Activated CD4-positive, alpha-beta memory T cell treated with anti-CD3 and anti-CD28 coated beads for 36 hours (primary cell): ENCODE measurements at regions not wholly inside any gene's neighbourhood (a gene's known extent, or its start where the extent isn't known, plus 50 kb on each side); places are given as distances from the start of the nearest gene placed in this dataset.

Source experiments
- CTCF ChIA-PET: fragments of 350-600 bp; sonication (Branson Sonifier 250); formaldehyde crosslinking; loops from one replicate; lab custom pipeline; 2021; ENCODE audit warnings: antibody characterized with exemption, inconsistent platforms; lab: Charles Lee
- POLR2A ChIA-PET: fragments of 350-600 bp; sonication (Branson Sonifier 250); formaldehyde crosslinking; loops from one replicate; lab custom pipeline; 2021; ENCODE audit warnings: antibody characterized with exemption; lab: Charles Lee
- DNase-seq: peaks from one replicate; pipeline ENCODE4 v3.0.0-alpha.2; 2020
- H3K27ac Mint-ChIP-seq: one replicate; pipeline ENCODE4 v1.8.0; 2021; ENCODE audit warnings: mixed read lengths
- H3K27me3 Mint-ChIP-seq: one replicate; pipeline ENCODE4 v1.8.0; 2021; ENCODE audit warnings: mixed read lengths
- H3K36me3 Mint-ChIP-seq: one replicate; pipeline ENCODE4 v1.8.0; 2021; ENCODE audit warnings: mixed read lengths
- H3K4me1 Mint-ChIP-seq: one replicate; pipeline ENCODE4 v1.8.0; 2021; ENCODE audit warnings: low read depth, mixed read lengths
- H3K4me3 Mint-ChIP-seq: one replicate; pipeline ENCODE4 v1.8.0; 2021; ENCODE audit warnings: mild to moderate bottlenecking, mixed read lengths
- H3K9me3 Mint-ChIP-seq: one replicate; pipeline ENCODE4 v1.8.0; 2021; ENCODE audit warnings: mixed read lengths
- intact Hi-C: fragments of 100-400 bp; cut with micrococcal nuclease; formaldehyde crosslinking; loops from one replicate; pipeline ENCODE4 v1.15.1; 2023

GRCh38 chr20:57783956-57784837 is 74.4 kb upstream of the PMEPA1 start:
- ChIA-PET CTCF (no interaction called here), POLR2A (no interaction called here)
- H3K9me3 Mint-ChIP-seq, result no peaks in the 10 kb centered on the region
- no peak overlapping the region for H3K27ac Mint-ChIP-seq
- H3K27me3 Mint-ChIP-seq, result peaks cover 5% of the 10 kb centered on the region
- no peak overlapping the region for H3K4me3 Mint-ChIP-seq
- no peaks in the 10 kb centered on the region for H3K4me1 Mint-ChIP-seq
- no peak for DNase-seq
- intact Hi-C loops, result no loop called here
- no peaks in the 10 kb centered on the region for H3K36me3 Mint-ChIP-seq

GRCh38 chr20:57783196-57783595 is 73.4 kb upstream of the PMEPA1 start:
- Mint-ChIP-seq H3K27ac (no peak overlapping the region), H3K4me3 (no peak overlapping the region), H3K9me3 (no peaks in the 10 kb centered on the region), H3K27me3 (peaks cover 5% of the 10 kb centered on the region), H3K36me3 (no peaks in the 10 kb centered on the region), H3K4me1 (no peaks in the 10 kb centered on the region)
- intact Hi-C loops, result no loop called here
- POLR2A ChIA-PET, result no interaction called here
- DNase-seq, result no peak
- CTCF ChIA-PET, result no interaction called here

- H3K27me3 Mint-ChIP-seq, result peaks cover 5% of the 10 kb centered on the region
- no peak overlapping the region for H3K27ac Mint-ChIP-seq
- no peak overlapping the region for H3K4me3 Mint-ChIP-seq
- DNase-seq, result no peak
- H3K36me3 Mint-ChIP-seq, result no peaks in the 10 kb centered on the region
- CTCF ChIA-PET, result no interaction called here
- no peaks in the 10 kb centered on the region for H3K4me1 Mint-ChIP-seq
- no peaks in the 10 kb centered on the region for H3K9me3 Mint-ChIP-seq
- POLR2A ChIA-PET, result no interaction called here
- intact Hi-C loops, result no loop called here
Measured at GRCh38 chr20:57782631-57783041, 72.8 kb upstream of the PMEPA1 start.

- ChIA-PET CTCF (interaction anchor here (0.7 kb wide), 1 partner anchor 128 kb away, joined by 3 read pairs; no protein-coding TSS in a partner anchor), POLR2A (no interaction called here)
- intact Hi-C loops, result no loop called here
- H3K27ac Mint-ChIP-seq, result no peak overlapping the region
- H3K36me3 Mint-ChIP-seq, result no peaks in the 10 kb centered on the region
- H3K27me3 Mint-ChIP-seq, result peaks cover 5% of the 10 kb centered on the region
- no peaks in the 10 kb centered on the region for H3K9me3 Mint-ChIP-seq
- H3K4me3 Mint-ChIP-seq, result no peak overlapping the region
- DNase-seq, result no peak
- H3K4me1 Mint-ChIP-seq, result no peaks in the 10 kb centered on the region
Measured at GRCh38 chr20:57781901-57782300, 72.1 kb upstream of the PMEPA1 start.

GRCh38 chr20:57780906-57781305 is 71.1 kb upstream of the PMEPA1 start:
- CTCF ChIA-PET, result no interaction called here
- no peak overlapping the region for H3K27ac Mint-ChIP-seq
- H3K36me3 Mint-ChIP-seq, result no peaks in the 10 kb centered on the region

GRCh38 chr20:57780398-57780797 is 70.6 kb upstream of the PMEPA1 start:
- Mint-ChIP-seq H3K27ac (no peak overlapping the region), H3K9me3 (no peaks in the 10 kb centered on the region), H3K4me1 (no peaks in the 10 kb centered on the region), H3K27me3 (peaks cover 5% of the 10 kb centered on the region), H3K4me3 (no peak overlapping the region), H3K36me3 (no peaks in the 10 kb centered on the region)
- POLR2A ChIA-PET, result no interaction called here
- intact Hi-C loops, result no loop called here
- CTCF ChIA-PET, result no interaction called here
- no peak for DNase-seq

More at GRCh38 chr20:57780906-57781305, 71.1 kb upstream of the PMEPA1 start:
- no peaks in the 10 kb centered on the region for H3K9me3 Mint-ChIP-seq
- H3K4me1 Mint-ChIP-seq, result no peaks in the 10 kb centered on the region
- intact Hi-C loops, result no loop called here
- H3K27me3 Mint-ChIP-seq, result peaks cover 5% of the 10 kb centered on the region
- no peak for DNase-seq
- POLR2A ChIA-PET, result no interaction called here
- no peak overlapping the region for H3K4me3 Mint-ChIP-seq

GRCh38 chr20:57779401-57780003 is 69.7 kb upstream of the PMEPA1 start:
- Mint-ChIP-seq H3K27me3 (peaks cover 5% of the 10 kb centered on the region), H3K36me3 (no peaks in the 10 kb centered on the region), H3K4me1 (no peaks in the 10 kb centered on the region), H3K9me3 (no peaks in the 10 kb centered on the region), H3K27ac (no peak overlapping the region), H3K4me3 (no peak overlapping the region)
- DNase-seq, result no peak
- ChIA-PET POLR2A (no interaction called here), CTCF (no interaction called here)
- intact Hi-C loops, result no loop called here

GRCh38 chr20:57777911-57778310 is 68.1 kb upstream of the PMEPA1 start:
- DNase-seq, result no peak
- Mint-ChIP-seq H3K27me3 (peaks cover 5% of the 10 kb centered on the region), H3K4me3 (no peak overlapping the region), H3K4me1 (no peaks in the 10 kb centered on the region), H3K36me3 (no peaks in the 10 kb centered on the region), H3K27ac (no peak overlapping the region), H3K9me3 (no peaks in the 10 kb centered on the region)
- POLR2A ChIA-PET, result no interaction called here
- intact Hi-C loops, result no loop called here
- CTCF ChIA-PET, result no interaction called here

- Mint-ChIP-seq H3K27me3 (peaks cover 2% of the 10 kb centered on the region), H3K4me3 (no peak overlapping the region), H3K4me1 (peaks cover 7% of the 10 kb centered on the region), H3K9me3 (no peaks in the 10 kb centered on the region), H3K36me3 (no peaks in the 10 kb centered on the region), H3K27ac (no peak overlapping the region)
- intact Hi-C loops, result no loop called here
- DNase-seq, result no peak
- POLR2A ChIA-PET, result no interaction called here
- CTCF ChIA-PET, result no interaction called here
Measured at GRCh38 chr20:57774951-57775350, 65.1 kb upstream of the PMEPA1 start.

- intact Hi-C loops, result no loop called here
- H3K4me1 Mint-ChIP-seq, result peaks cover 9% of the 10 kb centered on the region
- DNase-seq, result no peak
- CTCF ChIA-PET, result no interaction called here
- POLR2A ChIA-PET, result no interaction called here
- H3K27ac Mint-ChIP-seq, result no peak overlapping the region
- H3K9me3 Mint-ChIP-seq, result no peaks in the 10 kb centered on the region
- no peaks in the 10 kb centered on the region for H3K36me3 Mint-ChIP-seq
- H3K4me3 Mint-ChIP-seq, result no peak overlapping the region
- H3K27me3 Mint-ChIP-seq, result peaks cover 2% of the 10 kb centered on the region
Measured at GRCh38 chr20:57774111-57774880, 64.5 kb upstream of the PMEPA1 start.

- Mint-ChIP-seq H3K27me3 (peaks cover 2% of the 10 kb centered on the region), H3K27ac (no peak overlapping the region), H3K9me3 (no peaks in the 10 kb centered on the region), H3K4me1 (peaks cover 10% of the 10 kb centered on the region), H3K4me3 (no peak overlapping the region), H3K36me3 (no peaks in the 10 kb centered on the region)
- DNase-seq, result no peak
- intact Hi-C loops, result no loop called here
- CTCF ChIA-PET, result no interaction called here
- POLR2A ChIA-PET, result no interaction called here
Measured at GRCh38 chr20:57773059-57773815, 63.4 kb upstream of the PMEPA1 start.
